ENCODE measurements at regions not wholly inside any gene's neighbourhood (a gene's known extent, or its start where the extent isn't known, plus 50 kb on each side); places are given as distances from the start of the nearest gene placed in this dataset.

GRCh38 chr3:30314757-30315325 is 291.6 kb upstream of the TGFBR2 start:
- TF ChIP-seq CTCF (IDR thresholded peaks at IDR 0.05) (no peak), POLR2A (IDR thresholded peaks at IDR 0.05) (no peak)

Measured in sigmoid colon (tissue), 3 donors.